GM18517 (cell line): ENCODE measurements at regions not wholly inside any gene's neighbourhood (a gene's known extent, or its start where the extent isn't known, plus 50 kb on each side); places are given as distances from the start of the nearest gene placed in this dataset.
"Not testable (repeated sequence)": the region's sequence is repeated elsewhere in the genome, so short reads cannot be mapped to it uniquely, and the experiment has no call there.

ENCODE experiments used
- ATAC-seq: cut with Tn5 transposase; IDR thresholded peaks from one replicate; pipeline ENCODE4 v1.9.1; 2021; ENCODE audit warnings: mild to moderate bottlenecking, moderate library complexity; ENCODE audit not compliant: unreplicated experiment

GRCh38 chr13:78160793-78161192, 242.2 kb upstream of the EDNRB start:
- ATAC-seq = no peak

- ATAC-seq = no peak
These were observed 233.8 kb upstream of the EDNRB start for GRCh38 chr13:78152415-78152814.

- ATAC-seq = no peak
These were observed 229.3 kb upstream of the EDNRB start for GRCh38 chr13:78147905-78148304.

GRCh38 chr13:78145276-78145675, 226.6 kb upstream of the EDNRB start:
- no peak for ATAC-seq

GRCh38 chr13:78139765-78140164, 221.1 kb upstream of the EDNRB start:
- no peak for ATAC-seq

- no peak for ATAC-seq
These were observed 220.1 kb upstream of the EDNRB start for GRCh38 chr13:78138756-78139155.

GRCh38 chr13:78137404-78138142, 218.9 kb upstream of the EDNRB start:
- ATAC-seq = peak; percentile 89

- ATAC-seq = no peak
These were observed 218.3 kb upstream of the EDNRB start for GRCh38 chr13:78136966-78137365.

- no peak for ATAC-seq
These were observed 214.9 kb upstream of the EDNRB start for GRCh38 chr13:78133511-78133910.

- ATAC-seq = no peak
These were observed 213.2 kb upstream of the EDNRB start for GRCh38 chr13:78131811-78132210.

- ATAC-seq = no peak
These were observed 212.7 kb upstream of the EDNRB start for GRCh38 chr13:78131346-78131745.

- ATAC-seq = no peak
These were observed 211.2 kb upstream of the EDNRB start for GRCh38 chr13:78129823-78130222.

GRCh38 chr13:78129359-78129758, 210.7 kb upstream of the EDNRB start:
- no peak for ATAC-seq

GRCh38 chr13:78121459-78122348, 203.1 kb upstream of the EDNRB start:
- ATAC-seq = peak; percentile 53

- no peak for ATAC-seq
These were observed 202.4 kb upstream of the EDNRB start for GRCh38 chr13:78121001-78121400.

- not testable (repeated sequence) for ATAC-seq
These were observed 201.5 kb upstream of the EDNRB start for GRCh38 chr13:78120144-78120543.

GRCh38 chr13:78117070-78117469, 198.4 kb upstream of the EDNRB start:
- peak; percentile 51 for ATAC-seq

GRCh38 chr13:78105656-78106055, 187.0 kb upstream of the EDNRB start:
- ATAC-seq = no peak

GRCh38 chr13:78103936-78104335, 185.3 kb upstream of the EDNRB start:
- ATAC-seq = no peak

GRCh38 chr13:78102741-78103140, 184.1 kb upstream of the EDNRB start:
- ATAC-seq = no peak

GRCh38 chr13:78102121-78102677, 183.6 kb upstream of the EDNRB start:
- no peak for ATAC-seq

GRCh38 chr13:78100486-78100885, 181.9 kb upstream of the EDNRB start:
- ATAC-seq = no peak
